ENCODE measurements at regions not wholly inside any gene's neighbourhood (a gene's known extent, or its start where the extent isn't known, plus 50 kb on each side); places are given as distances from the start of the nearest gene placed in this dataset.

DNA sequence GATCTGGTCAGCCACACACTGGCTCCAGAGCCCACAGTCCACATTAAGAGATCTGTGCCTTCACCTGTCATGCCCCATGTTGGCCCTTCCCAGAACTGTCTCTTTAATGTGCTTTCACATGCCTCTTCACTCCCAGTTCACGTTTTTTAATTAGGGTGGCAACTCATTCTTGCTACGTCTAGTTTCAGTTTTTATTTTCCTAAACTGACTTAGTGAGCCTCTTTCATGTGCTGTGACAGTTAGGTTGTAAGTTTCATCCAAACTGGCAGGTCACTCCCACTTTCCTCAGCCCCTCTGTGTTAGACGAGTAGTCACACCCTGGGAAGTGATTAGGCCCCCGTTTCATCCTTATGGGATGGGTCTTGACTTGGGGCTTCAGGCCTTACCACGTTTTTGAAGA lies 262.5 kb upstream of the RBMY1B start:
- intact Hi-C loops (cut with DNase I) = no loop called here
- Histone ChIP-seq H3K36me3 (replicated peaks in 1 of 2) (no peaks in the 10 kb centered on the region), H3K27ac (no peak overlapping the region), H3K9me3 (replicated peaks in 1 of 3) (no peaks in the 10 kb centered on the region), H3K4me1 (replicated peaks in 1 of 2) (no peaks in the 10 kb centered on the region), H3K4me3 (no peak overlapping the region), H3K27me3 (no peaks in the 10 kb centered on the region)
- DNase-seq = no peak
- TF ChIP-seq CTCF (IDR thresholded peaks at IDR 0.05) = no peak
- TF ChIP-seq POLR2A (IDR thresholded peaks at IDR 0.05) = no peak
- WGBS, 4 donors = 53 to 62% methylated on average over 5 of the region's 5 CpGs; no CpG with 5 or more reads in 2 of the 4 donors

DNA sequence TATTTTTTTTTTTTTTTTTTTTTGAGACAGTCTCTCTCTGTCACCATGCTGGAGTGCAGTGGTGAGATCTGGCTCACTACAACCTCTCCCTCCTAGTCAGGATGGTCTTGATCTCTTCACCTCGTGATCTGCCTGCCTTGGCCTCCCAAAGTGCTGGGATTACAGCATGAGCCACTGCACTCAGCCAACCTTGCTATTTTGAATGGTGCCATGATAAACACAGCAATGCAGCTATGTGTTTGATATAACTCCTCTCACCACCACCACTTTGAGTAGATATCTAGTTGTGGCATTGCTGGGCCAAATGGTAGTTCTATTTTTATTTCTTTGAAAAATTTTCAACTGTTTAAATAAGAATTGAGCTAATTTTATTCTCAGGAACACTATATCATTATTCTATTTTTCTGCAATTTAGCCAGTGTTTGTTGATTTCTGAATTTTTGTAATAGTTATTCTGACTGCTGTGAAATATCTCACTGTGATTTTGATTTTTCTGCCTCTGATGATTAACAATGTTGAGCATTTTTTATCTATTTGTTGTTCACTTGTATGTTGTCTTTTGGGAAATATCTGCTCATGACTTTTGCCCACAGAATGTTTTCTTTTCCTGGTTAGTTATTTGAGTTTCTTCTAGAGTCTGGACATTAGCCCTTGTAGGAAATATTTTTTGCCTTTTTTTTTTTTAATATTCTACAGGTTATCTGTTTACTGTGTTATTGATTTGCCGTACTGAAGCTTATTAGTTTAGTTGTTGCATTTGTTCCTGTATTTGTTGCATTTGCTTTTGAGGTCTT lies 257.5 kb upstream of the RBMY1B start:
- no peak overlapping the region for H3K4me3 ChIP-seq
- TF ChIP-seq CTCF (IDR thresholded peaks at IDR 0.05) (no peak), POLR2A (IDR thresholded peaks at IDR 0.05) (no peak)
- no peaks in the 10 kb centered on the region for H3K9me3 ChIP-seq (replicated peaks in 1 of 3)
- H3K4me1 ChIP-seq (replicated peaks in 1 of 2) = no peaks in the 10 kb centered on the region
- no peak for DNase-seq
- H3K27ac ChIP-seq = no peak overlapping the region
- no peaks in the 10 kb centered on the region for H3K27me3 ChIP-seq
- H3K36me3 ChIP-seq (replicated peaks in 1 of 2) = no peaks in the 10 kb centered on the region
- intact Hi-C loops (cut with DNase I) = loop anchor here in 1 of 2 donors (10.0 kb wide), 1 partner anchor 279 kb away; no protein-coding TSS in a partner anchor
- WGBS, 4 donors = 59 to 62% methylated on average over 2 of the region's 2 CpGs; no CpG with 5 or more reads in 2 of the 4 donors

DNA sequence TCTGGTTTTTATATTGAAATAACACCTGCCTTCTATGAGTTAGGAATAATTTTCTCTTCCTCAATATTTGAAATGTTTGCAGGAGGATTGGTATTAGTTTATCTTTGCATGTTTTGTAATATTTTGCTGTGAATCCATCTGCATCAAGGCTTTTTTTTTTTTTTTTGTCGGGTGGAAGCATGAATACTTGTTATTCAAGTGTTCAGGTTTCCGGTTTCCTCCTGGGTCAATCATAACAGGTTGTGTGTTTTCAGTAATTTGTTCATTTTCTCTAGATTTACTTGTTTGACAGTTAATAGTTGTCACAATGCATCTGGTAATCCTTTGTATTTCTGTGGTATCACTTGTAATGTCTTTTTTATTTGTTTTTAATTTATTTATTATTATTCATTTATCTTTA lies 256.7 kb upstream of the RBMY1B start:
- no peaks in the 10 kb centered on the region for H3K9me3 ChIP-seq (replicated peaks in 1 of 3)
- H3K27ac ChIP-seq = no peak overlapping the region
- no peaks in the 10 kb centered on the region for H3K36me3 ChIP-seq (replicated peaks in 1 of 2)
- TF ChIP-seq POLR2A (IDR thresholded peaks at IDR 0.05) (no peak), CTCF (IDR thresholded peaks at IDR 0.05) (no peak)
- intact Hi-C loops (cut with DNase I) = loop anchor here in 1 of 2 donors (10.0 kb wide), 1 partner anchor 280 kb away; no protein-coding TSS in a partner anchor
- DNase-seq = no peak
- H3K4me1 ChIP-seq (replicated peaks in 1 of 2) = no peaks in the 10 kb centered on the region
- H3K27me3 ChIP-seq = no peaks in the 10 kb centered on the region
- H3K4me3 ChIP-seq = no peak overlapping the region
- WGBS, 4 donors = 50 to 52% methylated on average over 2 of the region's 2 CpGs; no CpG with 5 or more reads in 2 of the 4 donors

DNA sequence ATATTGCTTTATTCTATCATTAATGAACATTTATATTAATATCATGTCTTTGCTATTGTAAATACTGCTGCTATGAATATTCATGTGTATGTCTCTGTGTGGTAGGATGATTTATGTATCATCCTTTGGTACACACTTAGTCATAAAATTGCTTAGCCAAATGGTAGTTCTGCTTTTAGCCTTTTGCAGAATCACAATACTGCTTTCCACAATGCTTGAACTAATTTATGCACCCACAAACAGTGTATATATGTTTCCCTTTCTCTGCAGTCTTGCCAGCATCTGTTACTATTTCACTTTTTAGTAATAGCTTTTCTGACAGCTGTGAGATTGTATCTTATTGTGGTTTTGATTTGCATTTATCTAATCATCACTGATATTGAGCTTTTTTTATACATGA lies 254.3 kb upstream of the RBMY1B start:
- no peaks in the 10 kb centered on the region for H3K36me3 ChIP-seq (replicated peaks in 1 of 2)
- H3K4me3 ChIP-seq = no peak overlapping the region
- H3K4me1 ChIP-seq (replicated peaks in 1 of 2) = no peaks in the 10 kb centered on the region
- H3K27me3 ChIP-seq = no peaks in the 10 kb centered on the region
- no peak overlapping the region for H3K27ac ChIP-seq
- H3K9me3 ChIP-seq (replicated peaks in 1 of 3) = no peaks in the 10 kb centered on the region
- TF ChIP-seq CTCF (IDR thresholded peaks at IDR 0.05) (no peak), POLR2A (IDR thresholded peaks at IDR 0.05) (no peak)
- DNase-seq = no peak
- intact Hi-C loops (cut with DNase I) = loop anchor here in 1 of 2 donors (10.0 kb wide), 1 partner anchor 282 kb away; no protein-coding TSS in a partner anchor
